ENCODE measurements at regions not wholly inside any gene's neighbourhood (a gene's known extent, or its start where the extent isn't known, plus 50 kb on each side); places are given as distances from the start of the nearest gene placed in this dataset.

DNA sequence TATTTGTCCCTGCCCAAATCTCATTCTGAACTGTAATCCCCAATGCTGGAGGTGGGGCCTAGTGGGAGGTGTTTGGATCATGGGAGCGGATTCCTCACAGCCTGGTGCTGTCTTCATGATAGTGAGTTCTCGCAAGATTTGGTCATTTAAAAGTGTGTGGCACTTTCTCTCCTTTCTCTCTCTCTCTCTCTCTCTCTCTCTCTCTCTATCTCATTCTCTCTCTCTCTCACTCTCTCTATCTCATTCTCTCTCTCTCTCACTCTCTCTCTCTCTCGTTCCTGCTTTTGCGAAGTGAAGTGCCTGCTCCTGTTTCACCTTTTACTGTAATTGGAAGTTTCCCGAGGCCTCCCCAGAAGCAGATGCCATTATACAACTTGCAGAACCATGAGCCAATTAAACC lies 207.3 kb upstream of the NR4A3 start:
- no peak for DNase-seq (ENCODE audit: low spot score in 2 of 2)
- 91% methylated on average over 5 of the region's 5 CpGs for WGBS

DNA sequence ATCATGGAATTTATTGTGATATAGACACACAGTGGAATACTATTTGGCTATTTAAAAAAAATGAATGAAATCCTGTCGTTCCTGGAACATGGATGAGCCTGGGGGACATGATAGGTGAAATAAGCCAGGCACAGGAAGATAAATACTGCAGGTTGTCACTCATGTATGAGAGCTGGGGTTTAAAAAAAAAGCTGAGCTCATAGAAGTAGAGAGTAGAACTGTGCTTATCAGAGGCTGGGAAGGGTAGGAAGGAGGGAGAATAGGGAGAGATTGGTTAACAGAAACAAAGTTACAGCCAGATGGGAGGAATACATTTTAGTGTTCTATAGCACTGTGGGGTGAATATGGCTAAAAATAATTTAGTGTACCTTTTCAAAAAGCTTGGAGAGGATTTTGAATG lies 200.6 kb upstream of the NR4A3 start:
- H3K4me1 ChIP-seq = no peaks in the 10 kb centered on the region
- no peak for TF ChIP-seq POLR2A (IDR thresholded peaks at IDR 0.05)
- no peak for TF ChIP-seq POLR2AphosphoS5 (IDR thresholded peaks at IDR 0.05)
- no peak for TF ChIP-seq EP300 (IDR thresholded peaks at IDR 0.05)
- TF ChIP-seq, protein P1, sequence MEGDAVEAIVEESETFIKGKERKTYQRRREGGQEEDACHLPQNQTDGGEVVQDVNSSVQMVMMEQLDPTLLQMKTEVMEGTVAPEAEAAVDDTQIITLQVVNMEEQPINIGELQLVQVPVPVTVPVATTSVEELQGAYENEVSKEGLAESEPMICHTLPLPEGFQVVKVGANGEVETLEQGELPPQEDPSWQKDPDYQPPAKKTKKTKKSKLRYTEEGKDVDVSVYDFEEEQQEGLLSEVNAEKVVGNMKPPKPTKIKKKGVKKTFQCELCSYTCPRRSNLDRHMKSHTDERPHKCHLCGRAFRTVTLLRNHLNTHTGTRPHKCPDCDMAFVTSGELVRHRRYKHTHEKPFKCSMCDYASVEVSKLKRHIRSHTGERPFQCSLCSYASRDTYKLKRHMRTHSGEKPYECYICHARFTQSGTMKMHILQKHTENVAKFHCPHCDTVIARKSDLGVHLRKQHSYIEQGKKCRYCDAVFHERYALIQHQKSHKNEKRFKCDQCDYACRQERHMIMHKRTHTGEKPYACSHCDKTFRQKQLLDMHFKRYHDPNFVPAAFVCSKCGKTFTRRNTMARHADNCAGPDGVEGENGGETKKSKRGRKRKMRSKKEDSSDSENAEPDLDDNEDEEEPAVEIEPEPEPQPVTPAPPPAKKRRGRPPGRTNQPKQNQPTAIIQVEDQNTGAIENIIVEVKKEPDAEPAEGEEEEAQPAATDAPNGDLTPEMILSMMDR (IDR thresholded peaks at IDR 0.05) = no peak
- no peaks in the 10 kb centered on the region for H3K27me3 ChIP-seq
- no peak for DNase-seq (ENCODE audit: low spot score in 2 of 2)
- H3K9me3 ChIP-seq = no peaks in the 10 kb centered on the region
- WGBS = 29% methylated on average over 1 of the region's 1 CpG
- no peak overlapping the region for H3K4me3 ChIP-seq
- no peaks in the 10 kb centered on the region for H3K36me3 ChIP-seq
- no peak overlapping the region for H3K27ac ChIP-seq

More for the DNA sequence above, 207.3 kb upstream of the NR4A3 start:
- no peaks in the 10 kb centered on the region for H3K4me1 ChIP-seq
- H3K36me3 ChIP-seq = no peaks in the 10 kb centered on the region
- H3K9me3 ChIP-seq = no peaks in the 10 kb centered on the region
- no peaks in the 10 kb centered on the region for H3K27me3 ChIP-seq
- no peak for TF ChIP-seq EP300 (IDR thresholded peaks at IDR 0.05)
- no peak for TF ChIP-seq POLR2A (IDR thresholded peaks at IDR 0.05)
- TF ChIP-seq, protein P1 (IDR thresholded peaks at IDR 0.05) = no peak
- TF ChIP-seq POLR2AphosphoS5 (IDR thresholded peaks at IDR 0.05) = no peak
- H3K4me3 ChIP-seq = no peak overlapping the region
- no peak overlapping the region for H3K27ac ChIP-seq

DNA sequence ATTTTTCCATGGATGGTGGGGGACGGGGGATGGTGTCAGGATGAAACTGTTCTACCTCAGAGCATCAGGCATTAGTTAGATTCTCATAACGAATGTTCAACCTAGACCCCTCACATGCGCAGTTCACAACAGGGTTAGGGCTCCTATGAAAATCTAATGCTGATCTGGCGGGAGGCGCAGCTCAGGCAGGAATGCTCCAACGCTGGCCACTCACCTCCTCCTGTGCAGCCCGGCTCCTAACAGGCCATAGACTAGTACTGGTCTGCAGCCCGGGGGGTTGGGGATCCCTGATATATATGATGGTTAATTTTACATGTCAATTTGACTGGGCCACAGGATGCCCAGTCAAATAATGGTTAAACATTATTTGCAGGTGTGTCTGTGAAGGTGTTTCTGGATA lies 199.0 kb upstream of the NR4A3 start:
- H3K9me3 ChIP-seq = no peaks in the 10 kb centered on the region
- no peaks in the 10 kb centered on the region for H3K36me3 ChIP-seq
- no peak overlapping the region for H3K4me3 ChIP-seq
- TF ChIP-seq, protein P1 (IDR thresholded peaks at IDR 0.05) = no peak
- no peak for TF ChIP-seq POLR2AphosphoS5 (IDR thresholded peaks at IDR 0.05)
- no peak for TF ChIP-seq POLR2A (IDR thresholded peaks at IDR 0.05)
- no peak for TF ChIP-seq EP300 (IDR thresholded peaks at IDR 0.05)
- no peak for DNase-seq (ENCODE audit: low spot score in 2 of 2)
- WGBS = 86% methylated on average over 6 of the region's 8 CpGs
- H3K4me1 ChIP-seq = no peaks in the 10 kb centered on the region
- H3K27me3 ChIP-seq = no peaks in the 10 kb centered on the region
- no peak overlapping the region for H3K27ac ChIP-seq

DNA sequence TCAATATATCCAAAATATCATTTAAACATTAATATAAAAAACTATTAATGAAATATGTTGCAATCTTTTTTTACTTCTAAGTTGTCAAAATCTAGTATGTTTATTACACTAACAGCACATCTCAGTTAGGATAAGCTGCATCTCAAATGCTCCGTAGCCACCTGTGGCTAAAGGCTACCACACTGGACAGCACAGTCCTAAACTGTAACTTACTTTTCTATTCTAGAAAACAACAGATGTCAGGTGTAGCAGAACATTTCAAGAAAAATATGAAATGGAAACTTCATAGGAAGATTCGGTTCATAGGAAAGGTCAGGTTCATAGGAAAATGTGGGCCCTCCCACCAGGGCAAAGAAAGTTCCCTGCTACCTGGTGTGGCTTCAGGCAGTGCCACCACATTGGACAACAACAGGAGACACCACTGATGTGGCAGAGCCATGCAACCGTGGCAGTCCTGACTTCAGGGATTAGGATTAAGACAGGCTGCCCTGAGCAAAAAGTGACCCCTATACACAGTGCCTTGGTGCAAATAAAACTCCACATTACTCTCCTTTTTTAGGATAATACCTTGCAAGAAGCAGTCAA lies 197.8 kb upstream of the NR4A3 start:
- TF ChIP-seq POLR2AphosphoS5 (IDR thresholded peaks at IDR 0.05) (no peak), EP300 (IDR thresholded peaks at IDR 0.05) (no peak), POLR2A (IDR thresholded peaks at IDR 0.05) (no peak)
- TF ChIP-seq, protein P1 (IDR thresholded peaks at IDR 0.05) = no peak
- Histone ChIP-seq H3K4me1 (no peaks in the 10 kb centered on the region), H3K36me3 (no peaks in the 10 kb centered on the region), H3K27me3 (no peaks in the 10 kb centered on the region), H3K27ac (no peak overlapping the region), H3K9me3 (no peaks in the 10 kb centered on the region), H3K4me3 (no peak overlapping the region)
- DNase-seq (ENCODE audit: low spot score in 2 of 2) = no peak
- WGBS = 88% methylated on average over 3 of the region's 3 CpGs

DNA sequence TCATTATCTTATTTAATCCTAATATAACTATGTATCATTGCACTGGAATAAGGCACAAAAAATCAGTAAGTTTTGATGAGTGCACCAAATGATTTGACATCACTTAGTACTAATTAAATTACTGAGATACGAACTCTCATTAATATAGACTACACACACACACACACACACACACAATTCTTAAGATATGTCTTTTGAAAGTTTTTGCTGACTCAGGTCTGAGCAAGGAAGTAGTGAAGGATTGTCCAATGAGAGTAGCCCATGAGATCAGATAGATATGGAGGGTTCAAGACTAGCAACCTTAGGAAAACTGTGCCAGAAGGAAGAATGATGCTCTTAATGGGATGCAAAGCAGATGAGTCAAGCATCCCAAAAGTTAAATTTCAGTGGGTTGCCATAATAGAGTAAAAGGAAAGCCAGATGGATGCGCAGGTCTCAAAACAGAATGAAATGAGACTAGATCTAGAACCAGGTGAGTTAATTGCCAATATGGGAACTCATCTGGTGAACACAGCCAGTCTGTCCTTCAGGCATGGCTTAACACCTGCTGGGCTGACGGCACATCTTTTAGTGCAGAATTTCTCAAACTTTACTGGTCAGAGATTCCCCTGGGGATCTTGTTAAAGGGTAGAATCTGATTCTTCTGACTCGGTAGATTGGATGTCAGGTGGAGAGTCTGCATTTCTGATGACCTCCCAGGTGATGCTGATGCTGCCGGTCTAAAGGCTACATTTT lies 197.0 kb upstream of the NR4A3 start:
- 88% methylated on average over 5 of the region's 5 CpGs for WGBS
- no peak for DNase-seq (ENCODE audit: low spot score in 2 of 2)
- no peaks in the 10 kb centered on the region for H3K4me1 ChIP-seq
- no peak for TF ChIP-seq POLR2A (IDR thresholded peaks at IDR 0.05)
- TF ChIP-seq, protein P1 (IDR thresholded peaks at IDR 0.05) = no peak
- no peak for TF ChIP-seq POLR2AphosphoS5 (IDR thresholded peaks at IDR 0.05)
- no peak overlapping the region for H3K4me3 ChIP-seq
- no peaks in the 10 kb centered on the region for H3K27me3 ChIP-seq
- no peaks in the 10 kb centered on the region for H3K36me3 ChIP-seq
- no peak overlapping the region for H3K27ac ChIP-seq
- H3K9me3 ChIP-seq = no peaks in the 10 kb centered on the region
